GM12878 (cell line): ENCODE measurements at regions not wholly inside any gene's neighbourhood (a gene's known extent, or its start where the extent isn't known, plus 50 kb on each side); places are given as distances from the start of the nearest gene placed in this dataset.

Source experiments
- ATAC-seq: fragments of 200-7000 bp; cut with Tn5 transposase; 3 replicates; pipeline ENCODE4 v1.9.1; 2020; ENCODE audit warnings: mild to moderate bottlenecking, moderate library complexity
- BruUV-seq: library from RNA; stranded (reverse); fragments of 400-500 nt; replicated peaks from 2 replicates; lab custom pipeline; 2021; lab: Mats Ljungman, UMichigan
- CTCF ChIA-PET: fragments of 300-600 bp; sonication (Branson Sonifier 250); formaldehyde crosslinking; extraction: SDS; loops from one replicate; lab custom pipeline; 2021; ENCODE audit warnings: inconsistent platforms; lab: Yijun Ruan, JAX
- POLR2A ChIA-PET: fragments of 350-600 bp; formaldehyde crosslinking; extraction: SDS; loops from one replicate; lab custom pipeline; 2021; ENCODE audit warnings: inconsistent platforms; lab: Charles Lee
- RAD21 ChIA-PET: fragments of 300-600 bp; sonication (Branson Sonifier 250); formaldehyde crosslinking; loops from one replicate; lab custom pipeline; 2023; ENCODE audit warnings: antibody characterized with exemption; ENCODE audit not compliant: unreplicated experiment; lab: Charles Lee
- SMC1A ChIA-PET: fragments of 300-600 bp; sonication (Branson Sonifier 250); formaldehyde crosslinking; loops from one replicate; lab custom pipeline; 2023; ENCODE audit not compliant: unreplicated experiment, uncharacterized antibody; lab: Charles Lee
- DNase-seq: peaks from one replicate; pipeline ENCODE4 v3.0.0-alpha.2; 2011; ENCODE audit warnings: low read depth, low spot score
- FAIRE-seq: peaks from 3 replicates; lab custom pipeline; 2011; peaks lifted over from hg19 to GRCh38; lab: Jason Lieb, UNC
- H2AFZ ChIP-seq: 2 replicates; pipeline ENCODE4 v1.6.0; 2011; ENCODE audit warnings: low read depth, low read length, control low read depth; ENCODE audit not compliant: control insufficient read depth
- H3K27ac ChIP-seq: 2 replicates; pipeline ENCODE4 v1.5.1; 2011; ENCODE audit warnings: control low read depth; ENCODE audit not compliant: control insufficient read depth, insufficient read depth
- H3K27me3 ChIP-seq, 2 experiments: replicated peaks in 1 of 2; 2 replicates each; pipeline versions ENCODE4 v1.6.0 to v1.6.1; 2011; ENCODE audit warnings: low read length in 1 of 2; ENCODE audit not compliant: control insufficient read depth in 2 of 2, insufficient read depth in 2 of 2
- H3K36me3 ChIP-seq, 2 experiments: 2 replicates each; pipeline ENCODE4 v1.5.1; 2011; ENCODE audit warnings: low read length in 1 of 2; ENCODE audit not compliant: control insufficient read depth in 2 of 2, insufficient read depth in 2 of 2
- H3K4me1 ChIP-seq: 2 replicates; pipeline ENCODE4 v1.6.1; 2011; ENCODE audit warnings: mild to moderate bottlenecking, low read length, moderate library complexity, mixed read lengths; ENCODE audit not compliant: control insufficient read depth, insufficient read depth
- H3K4me2 ChIP-seq: 2 replicates; pipeline ENCODE4 v1.6.0; 2011; ENCODE audit warnings: control low read depth; ENCODE audit not compliant: control insufficient read depth, insufficient read depth
- H3K4me3 ChIP-seq: fragments of 200-600 bp; sonication (generic); 2 replicates; pipeline ENCODE4 v1.5.1; 2016
- H3K79me2 ChIP-seq: 2 replicates; pipeline ENCODE4 v1.6.0; 2011; ENCODE audit warnings: low read length; ENCODE audit not compliant: control insufficient read depth, insufficient read depth
- H3K9ac ChIP-seq: 2 replicates; pipeline ENCODE4 v1.8.0; 2011; ENCODE audit warnings: low read length, control low read depth, mixed read lengths; ENCODE audit not compliant: control insufficient read depth, insufficient read depth
- H3K9me3 ChIP-seq: replicated peaks from 3 replicates; pipeline ENCODE4 v1.5.1; 2011; ENCODE audit warnings: mild to moderate bottlenecking, low read length; ENCODE audit not compliant: control insufficient read depth, insufficient read depth
- H4K20me1 ChIP-seq: 2 replicates; pipeline ENCODE4 v1.6.0; 2011; ENCODE audit not compliant: control insufficient read depth, insufficient read depth
- GABPA ChIP-seq: IDR thresholded peaks from 2 replicates; pipeline ENCODE4 v1.6.1; 2014; ENCODE audit warnings: antibody characterized with exemption, low read depth, mild to moderate bottlenecking, inconsistent platforms
- HDGF ChIP-seq: fragments of 450-650 bp; IDR thresholded peaks from 2 replicates; pipeline ENCODE4 v1.6.1; 2016; ENCODE audit warnings: antibody characterized with exemption
- JUNB ChIP-seq: IDR thresholded peaks from 2 replicates; pipeline ENCODE4 v1.6.1; 2016; ENCODE audit warnings: antibody characterized with exemption, mild to moderate bottlenecking
- RCOR1 ChIP-seq: conservative IDR thresholded peaks from 2 replicates; pipeline ENCODE4 v1.6.1; 2012; ENCODE audit warnings: low read depth, low read length, improper control_type of control experiment
- SMAD5 ChIP-seq: IDR thresholded peaks from 2 replicates; pipeline ENCODE4 v1.6.1; 2016; ENCODE audit warnings: antibody characterized with exemption, low read depth
- ZBED1 ChIP-seq: IDR thresholded peaks from 2 replicates; pipeline ENCODE4 v1.6.1; 2016; ENCODE audit warnings: borderline replicate concordance
- WGBS: methylation state at CpG from one replicate; pipeline ENCODE4 v1.1.6; 2016; ENCODE audit warnings: low lambda C conversion rate; ENCODE audit not compliant: insufficient replicate concordance, insufficient coverage; ENCODE audit errors: missing lambda C conversion rate; 5-methylcytosine and 5-hydroxymethylcytosine counted together
- in situ Hi-C: fragments of 300-500 bp; cut with MboI; formaldehyde crosslinking; loops from 9 replicates; pipeline ENCODE4 v1.14.3; 2018; ENCODE audit warnings: mixed read lengths
- intact Hi-C: fragments of 100-400 bp; cut with micrococcal nuclease; formaldehyde crosslinking; loops from one replicate; pipeline ENCODE4 v1.14.2; 2022; ENCODE audit not compliant: unreplicated experiment

- FAIRE-seq (no peak), ATAC-seq (no peak), DNase-seq (no peak)
- no peak overlapping the region for H3K4me3 ChIP-seq
- intact Hi-C loops (no loop called here), in situ Hi-C loops (no loop called here)
- no peaks in the 10 kb centered on the region for H3K27me3 ChIP-seq
- no peak overlapping the region for H3K9ac ChIP-seq
- ChIA-PET SMC1A (no interaction called here), POLR2A (no interaction called here), CTCF (no interaction called here), RAD21 (no interaction called here)
- H3K79me2 ChIP-seq, result no peaks in the 10 kb centered on the region
- no peaks in the 10 kb centered on the region for H4K20me1 ChIP-seq
- no peaks in the 10 kb centered on the region for H3K4me1 ChIP-seq
- H3K36me3 ChIP-seq, result no peaks in the 10 kb centered on the region
- H2AFZ ChIP-seq, result no peak overlapping the region
- BruUV-seq, result no TSS peak
- H3K27ac ChIP-seq, result no peak overlapping the region
- H3K9me3 ChIP-seq, result no peaks in the 10 kb centered on the region
- WGBS, result 18% methylated on average over 9 of the region's 9 CpGs
- H3K4me2 ChIP-seq, result no peak overlapping the region
- TF ChIP-seq JUNB, result no peak
- no peak for TF ChIP-seq GABPA
- no peak for TF ChIP-seq RCOR1
- TF ChIP-seq, all 136 proteins: peak for 0
Measured at GRCh38 chr11:134731213-134731961, 319.3 kb upstream of the B3GAT1 start.

- POLR2A ChIA-PET, result no interaction called here
- no peak for FAIRE-seq
- ATAC-seq, result no peak
Measured at GRCh38 chr11:134730561-134731212, 318.6 kb upstream of the B3GAT1 start.

More at GRCh38 chr11:134730561-134731212, 318.6 kb upstream of the B3GAT1 start:
- no peak for DNase-seq
- intact Hi-C loops (no loop called here), in situ Hi-C loops (no loop called here)
- SMC1A ChIA-PET, result no interaction called here
- WGBS, result 7% methylated on average over 5 of the region's 5 CpGs
- Histone ChIP-seq H3K27me3 (no peaks in the 10 kb centered on the region), H2AFZ (no peak overlapping the region), H3K4me2 (no peak overlapping the region), H3K36me3 (no peaks in the 10 kb centered on the region), H3K4me1 (no peaks in the 10 kb centered on the region), H3K9me3 (no peaks in the 10 kb centered on the region), H3K4me3 (no peak overlapping the region), H3K27ac (no peak overlapping the region), H4K20me1 (no peaks in the 10 kb centered on the region), H3K9ac (no peak overlapping the region), H3K79me2 (no peaks in the 10 kb centered on the region)
- CTCF ChIA-PET, result no interaction called here
- no TSS peak for BruUV-seq
- RAD21 ChIA-PET, result no interaction called here
- TF ChIP-seq ZBED1 (no peak), SMAD5 (no peak), HDGF (no peak)
